ENCODE measurements at regions not wholly inside any gene's neighbourhood (a gene's known extent, or its start where the extent isn't known, plus 50 kb on each side); places are given as distances from the start of the nearest gene placed in this dataset.

- no peaks in the 10 kb centered on the region for H3K79me2 ChIP-seq (ENCODE audit: insufficient read depth)
- H2AFZ ChIP-seq (ENCODE audit: low read depth), result no peak overlapping the region
- 47% methylated on average over 9 of the region's 14 CpGs for WGBS (ENCODE audit: low lambda C conversion rate)
- H3K4me2 ChIP-seq, result no peak overlapping the region
- H3F3A ChIP-seq (replicated peaks; ENCODE audit: insufficient read depth), result no peaks in the 10 kb centered on the region
- H3K27ac ChIP-seq (ENCODE audit: low read depth in 2 of 2, low read length in 1 of 2), result no peak overlapping the region
- peak; percentile 15 for DNase-seq
- CTCF ChIA-PET, result interaction anchor here (0.7 to 0.9 kb wide), 2 partner anchors 20 to 111 kb away, joined by 3 read pairs; no protein-coding TSS in a partner anchor
- no peak overlapping the region for H3K9ac ChIP-seq
- H3K36me3 ChIP-seq (replicated peaks in 1 of 2; ENCODE audit: control insufficient read depth in 1 of 2, insufficient read depth in 2 of 2, low read length in 1 of 2), result no peaks in the 10 kb centered on the region
- no peak for TF ChIP-seq POLR2AphosphoS5 (IDR thresholded peaks at IDR 0.05; ENCODE audit: low read depth, low read length)
- TF ChIP-seq RAD21 (IDR thresholded peaks at IDR 0.05; ENCODE audit: low read length), result no peak
- TF ChIP-seq MAX (IDR thresholded peaks at IDR 0.05; ENCODE audit: low read depth), result no peak
- TF ChIP-seq CHD2 (IDR thresholded peaks at IDR 0.05; ENCODE audit: low read length, partially characterized antibody), result no peak
- TF ChIP-seq MXI1 (IDR thresholded peaks at IDR 0.05; ENCODE audit: low read depth, low read length), result no peak
- TF ChIP-seq TEAD4 (IDR thresholded peaks at IDR 0.05; ENCODE audit: borderline replicate concordance, insufficient read depth), result no peak
- no peak for TF ChIP-seq YY1 (IDR thresholded peaks at IDR 0.05; ENCODE audit: low read depth)
- TF ChIP-seq RCOR1 (IDR thresholded peaks at IDR 0.05; ENCODE audit: low read length), result no peak
- no peak for TF ChIP-seq USF2 (IDR thresholded peaks at IDR 0.05; ENCODE audit: borderline replicate concordance, low read depth, low read length)
- POLR2A ChIA-PET, result no interaction called here
- no peaks in the 10 kb centered on the region for H3K9me3 ChIP-seq
- no peak overlapping the region for H3K4me3 ChIP-seq (ENCODE audit: low read depth in 2 of 2, low read length in 1 of 2)
- no peaks in the 10 kb centered on the region for H4K20me1 ChIP-seq (ENCODE audit: insufficient read depth)
- no peaks in the 10 kb centered on the region for H3K9me2 ChIP-seq
- peaks cover 0 to 28% of the 10 kb centered on the region in 2 experiments; a peak in 1 of 4 replicates for H3K4me1 ChIP-seq (ENCODE audit: control insufficient read depth in 1 of 2, insufficient read depth in 2 of 2, low read depth in 1 of 2, low read length in 1 of 2)
- no peaks in the 10 kb centered on the region for H3K27me3 ChIP-seq (ENCODE audit: insufficient read depth)
These were observed 181.1 kb downstream of the CTTN start for GRCh38 chr11:70579316-70579955.

GRCh38 chr11:70580036-70580805 lies 181.9 kb downstream of the CTTN start:
- H3K9me3 ChIP-seq, result no peaks in the 10 kb centered on the region
- 38% methylated on average over 9 of the region's 25 CpGs for WGBS (ENCODE audit: low lambda C conversion rate)
- no peaks in the 10 kb centered on the region for H3K9me2 ChIP-seq
- H3K79me2 ChIP-seq (ENCODE audit: insufficient read depth), result no peaks in the 10 kb centered on the region
- ChIA-PET POLR2A (no interaction called here), CTCF (interaction anchor here (0.9 kb wide), 1 partner anchor 21 kb away, joined by 3 read pairs; no protein-coding TSS in a partner anchor)
- no peak overlapping the region for H2AFZ ChIP-seq (ENCODE audit: low read depth)
- H3K36me3 ChIP-seq (replicated peaks in 1 of 2; ENCODE audit: control insufficient read depth in 1 of 2, insufficient read depth in 2 of 2, low read length in 1 of 2), result no peaks in the 10 kb centered on the region
- no peak for TF ChIP-seq GATA2 (CRISPR knock-in tag; IDR thresholded peaks at IDR 0.05)
- TF ChIP-seq CHD2 (IDR thresholded peaks at IDR 0.05; ENCODE audit: low read length, partially characterized antibody), result no peak
- no peak for TF ChIP-seq EZH2phosphoT487 (IDR thresholded peaks at IDR 0.05; ENCODE audit: borderline replicate concordance, low read depth)
- no peak for TF ChIP-seq MAX (IDR thresholded peaks at IDR 0.05; ENCODE audit: low read depth)
- no peak for TF ChIP-seq MXI1 (IDR thresholded peaks at IDR 0.05; ENCODE audit: low read depth, low read length)
- no peak for TF ChIP-seq TAF1 (IDR thresholded peaks at IDR 0.05; ENCODE audit: borderline replicate concordance, low read depth, low read length)
- TF ChIP-seq TCF12 (IDR thresholded peaks at IDR 0.05), result no peak
- TF ChIP-seq RAD21 (IDR thresholded peaks at IDR 0.05; ENCODE audit: low read length), result no peak
- H3K27me3 ChIP-seq (ENCODE audit: insufficient read depth), result no peaks in the 10 kb centered on the region
- no peaks in the 10 kb centered on the region for H4K20me1 ChIP-seq (ENCODE audit: insufficient read depth)
- H3K4me2 ChIP-seq, result no peak overlapping the region
- H3K4me3 ChIP-seq (ENCODE audit: low read depth in 2 of 2, low read length in 1 of 2), result no peak overlapping the region
- peaks cover 0 to 35% of the 10 kb centered on the region in 2 experiments; a peak in 1 of 4 replicates for H3K4me1 ChIP-seq (ENCODE audit: control insufficient read depth in 1 of 2, insufficient read depth in 2 of 2, low read depth in 1 of 2, low read length in 1 of 2)
- H3K27ac ChIP-seq (ENCODE audit: low read depth in 2 of 2, low read length in 1 of 2), result no peak overlapping the region
- no peak overlapping the region for H3K9ac ChIP-seq
- peak; percentile 7 for DNase-seq
- H3F3A ChIP-seq (replicated peaks; ENCODE audit: insufficient read depth), result no peaks in the 10 kb centered on the region

All from SK-N-SH (cell line).